Upper lobe of left lung (tissue), 4 donors: ENCODE measurements at regions not wholly inside any gene's neighbourhood (a gene's known extent, or its start where the extent isn't known, plus 50 kb on each side); places are given as distances from the start of the nearest gene placed in this dataset.

Experiments used
- CTCF ChIP-seq, 6 experiments: fragments of 450-650 bp in 4 of 6; fragments of 200-600 bp in 2 of 6; sonication (generic) in 2 of 6; IDR thresholded peaks; one replicate each; pipeline ENCODE4 v1.5.1; 2016 to 2019; ENCODE audit warnings: antibody characterized with exemption in 6 of 6
- EP300 ChIP-seq, 4 donors: sonication (generic); formaldehyde crosslinking; IDR thresholded peaks; one replicate each; pipeline ENCODE4 v1.5.1; 2017; ENCODE audit warnings: antibody characterized with exemption in 4 of 4, control low read depth in 2 of 4
- POLR2A ChIP-seq, 4 donors: fragments of 450-650 bp; IDR thresholded peaks; one replicate each; pipeline ENCODE4 v1.5.1; 2016 to 2017; ENCODE audit warnings: antibody characterized with exemption in 4 of 4, mild to moderate bottlenecking in 2 of 4
- POLR2AphosphoS5 ChIP-seq, 2 donors: sonication (generic); formaldehyde crosslinking; IDR thresholded peaks; one replicate each; pipeline ENCODE4 v1.5.1; 2017; ENCODE audit warnings: antibody characterized with exemption in 2 of 2

GRCh38 chr15:93209690-93210445 lies 120.9 kb upstream of the RGMA start:
- no peak for TF ChIP-seq CTCF (IDR thresholded peaks at IDR 0.05)
- TF ChIP-seq POLR2A (IDR thresholded peaks at IDR 0.05) = no peak
- TF ChIP-seq POLR2AphosphoS5 (IDR thresholded peaks at IDR 0.05) = no peak
- no peak for TF ChIP-seq EP300 (IDR thresholded peaks at IDR 0.05)
